GM12874 (cell line): ENCODE measurements at regions not wholly inside any gene's neighbourhood (a gene's known extent, or its start where the extent isn't known, plus 50 kb on each side); places are given as distances from the start of the nearest gene placed in this dataset.

Experiments
- TF ChIP-seq, protein P1 (sequence below): IDR thresholded peaks from 2 replicates; pipeline ENCODE4 v1.5.1; 2011; ENCODE audit warnings: low read depth, mild to moderate bottlenecking, control low read depth, low read length, moderate library complexity; ENCODE audit not compliant: insufficient read depth

DNA sequence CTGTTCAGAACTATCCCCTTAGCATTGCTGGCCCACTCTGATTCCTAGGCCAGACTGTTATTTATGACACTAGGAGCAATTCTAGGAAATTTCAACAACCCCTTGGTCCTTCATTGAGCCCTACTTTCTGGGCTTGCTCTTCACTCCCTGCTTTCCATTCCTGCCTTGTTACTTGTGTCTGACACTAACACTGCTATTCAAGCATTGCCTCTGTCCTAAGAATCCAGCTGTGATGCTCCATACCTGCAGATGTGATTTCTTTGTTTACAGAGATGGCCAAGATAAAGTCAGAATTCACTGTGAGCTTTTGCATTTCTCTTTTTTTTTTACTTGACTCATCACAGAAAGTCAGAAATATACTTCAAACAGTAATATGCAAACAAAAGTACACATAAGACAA is 377.2 kb upstream of the GOT2 start:
- TF ChIP-seq, protein P1, sequence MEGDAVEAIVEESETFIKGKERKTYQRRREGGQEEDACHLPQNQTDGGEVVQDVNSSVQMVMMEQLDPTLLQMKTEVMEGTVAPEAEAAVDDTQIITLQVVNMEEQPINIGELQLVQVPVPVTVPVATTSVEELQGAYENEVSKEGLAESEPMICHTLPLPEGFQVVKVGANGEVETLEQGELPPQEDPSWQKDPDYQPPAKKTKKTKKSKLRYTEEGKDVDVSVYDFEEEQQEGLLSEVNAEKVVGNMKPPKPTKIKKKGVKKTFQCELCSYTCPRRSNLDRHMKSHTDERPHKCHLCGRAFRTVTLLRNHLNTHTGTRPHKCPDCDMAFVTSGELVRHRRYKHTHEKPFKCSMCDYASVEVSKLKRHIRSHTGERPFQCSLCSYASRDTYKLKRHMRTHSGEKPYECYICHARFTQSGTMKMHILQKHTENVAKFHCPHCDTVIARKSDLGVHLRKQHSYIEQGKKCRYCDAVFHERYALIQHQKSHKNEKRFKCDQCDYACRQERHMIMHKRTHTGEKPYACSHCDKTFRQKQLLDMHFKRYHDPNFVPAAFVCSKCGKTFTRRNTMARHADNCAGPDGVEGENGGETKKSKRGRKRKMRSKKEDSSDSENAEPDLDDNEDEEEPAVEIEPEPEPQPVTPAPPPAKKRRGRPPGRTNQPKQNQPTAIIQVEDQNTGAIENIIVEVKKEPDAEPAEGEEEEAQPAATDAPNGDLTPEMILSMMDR: no peak

DNA sequence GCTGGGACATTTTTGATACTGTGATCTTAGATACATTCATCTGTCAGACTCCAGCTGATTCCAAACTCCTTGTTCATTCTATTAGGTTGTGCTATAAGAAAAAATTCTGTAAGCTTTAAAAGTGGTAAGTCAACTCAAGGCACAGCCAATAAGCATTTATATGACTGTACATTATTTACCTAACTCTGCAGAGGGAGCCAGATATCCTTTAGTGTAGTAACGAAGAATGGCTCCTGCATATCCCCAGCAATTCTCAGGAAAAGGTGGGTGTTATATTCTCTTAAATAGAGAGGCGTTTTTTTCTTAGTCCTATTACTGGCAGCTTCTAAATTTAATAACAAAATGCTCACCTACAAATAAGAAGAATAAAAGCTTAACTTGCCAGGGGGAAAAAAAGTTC is 374.3 kb upstream of the GOT2 start:
- TF ChIP-seq, protein P1: no peak

DNA sequence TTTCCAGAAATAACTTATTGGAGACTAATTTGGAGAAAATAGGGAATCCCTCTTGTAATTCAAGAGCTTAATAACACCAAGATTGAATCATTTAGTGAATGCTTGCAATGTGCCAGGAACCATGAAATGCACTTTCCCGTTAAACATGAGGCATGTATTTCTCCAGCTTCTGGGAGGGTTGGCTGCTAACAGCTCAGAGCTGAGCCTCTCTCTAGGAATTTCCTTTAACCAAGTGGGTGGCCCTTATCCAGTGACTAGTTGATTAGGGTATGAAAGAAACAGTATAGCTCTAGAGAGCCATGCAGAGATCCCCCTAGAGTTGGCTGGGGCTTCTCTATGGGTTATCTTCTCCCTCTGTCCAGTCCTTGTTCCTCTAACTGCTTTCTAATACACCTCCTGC is 356.4 kb upstream of the GOT2 start:
- TF ChIP-seq, protein P1: no peak

DNA sequence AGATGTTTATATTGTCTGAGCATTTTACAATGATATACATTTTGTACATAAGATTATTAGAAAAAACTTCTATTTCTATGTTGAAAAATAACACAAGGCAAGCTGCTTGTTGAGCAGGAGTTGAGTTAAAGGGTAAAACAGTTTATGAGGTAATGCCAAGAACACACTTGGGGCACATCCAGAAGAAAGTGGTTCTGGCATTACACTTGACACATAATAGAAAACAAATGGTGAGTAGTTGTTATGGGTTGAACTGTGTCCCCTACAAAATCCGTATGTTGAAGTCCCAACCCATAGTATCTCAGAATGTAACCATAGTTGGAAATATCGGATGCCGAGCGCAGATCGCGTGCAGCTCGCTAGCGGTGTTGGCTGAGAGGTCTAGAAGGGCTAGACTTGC is 354.3 kb upstream of the GOT2 start:
- TF ChIP-seq, protein P1: no peak

DNA sequence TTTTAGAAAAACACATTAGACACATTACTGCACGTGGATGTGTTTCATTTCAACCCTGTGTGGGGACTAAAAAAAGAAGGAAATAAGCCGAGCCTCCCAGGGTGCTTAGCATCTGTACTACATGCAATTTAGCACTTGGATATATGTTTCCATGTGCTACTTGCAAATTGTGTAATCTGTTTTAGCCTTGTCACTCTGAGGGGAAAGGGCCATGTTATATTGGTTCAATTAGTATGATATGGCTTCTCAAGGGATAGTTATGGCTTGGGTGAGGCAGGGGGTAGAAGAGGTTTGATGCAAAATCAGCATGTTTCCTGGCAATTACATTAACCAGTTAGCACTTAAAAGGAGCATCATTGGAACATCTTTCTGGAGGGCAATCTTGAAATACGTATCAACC is 353.5 kb upstream of the GOT2 start:
- TF ChIP-seq, protein P1: no peak

DNA sequence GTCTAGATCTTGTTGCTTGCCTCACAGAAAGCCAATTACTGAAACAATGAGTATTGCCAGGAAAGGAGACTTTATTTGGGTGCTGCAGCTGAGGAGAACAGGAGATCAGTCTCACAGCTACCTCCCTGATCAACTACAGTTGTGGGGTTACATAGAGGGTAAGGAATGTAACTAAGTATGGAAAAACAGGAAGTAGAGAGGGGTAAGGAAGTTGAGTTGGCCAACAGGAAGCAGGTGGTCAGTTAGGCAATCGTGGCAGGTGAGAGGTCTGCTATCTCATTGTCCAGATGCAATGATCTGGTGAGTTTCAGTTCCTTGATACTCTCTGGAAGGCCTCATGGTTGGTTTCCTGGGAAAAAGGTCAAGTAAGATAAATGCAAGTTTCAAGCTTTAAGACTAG is 333.1 kb upstream of the GOT2 start:
- TF ChIP-seq, protein P1: no peak

DNA sequence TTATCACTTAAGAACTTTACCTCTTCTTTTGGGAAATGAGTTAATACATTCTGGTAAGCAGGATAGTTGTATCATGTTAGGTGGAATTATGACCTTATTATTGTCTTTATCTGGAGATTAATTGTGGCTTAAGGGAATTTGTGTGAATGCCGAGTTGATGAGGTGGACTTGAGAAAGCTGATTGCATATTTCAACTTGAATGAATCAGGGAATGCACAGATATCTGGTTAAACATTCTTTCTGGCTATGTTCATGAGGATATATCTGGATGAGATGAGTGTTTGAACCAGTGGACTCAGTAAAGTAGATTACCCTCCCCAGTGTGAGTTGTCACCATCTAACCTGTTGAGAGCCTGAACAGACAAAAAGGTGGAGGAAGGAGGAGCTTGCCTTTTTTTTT is 326.1 kb upstream of the GOT2 start:
- TF ChIP-seq, protein P1: no peak

DNA sequence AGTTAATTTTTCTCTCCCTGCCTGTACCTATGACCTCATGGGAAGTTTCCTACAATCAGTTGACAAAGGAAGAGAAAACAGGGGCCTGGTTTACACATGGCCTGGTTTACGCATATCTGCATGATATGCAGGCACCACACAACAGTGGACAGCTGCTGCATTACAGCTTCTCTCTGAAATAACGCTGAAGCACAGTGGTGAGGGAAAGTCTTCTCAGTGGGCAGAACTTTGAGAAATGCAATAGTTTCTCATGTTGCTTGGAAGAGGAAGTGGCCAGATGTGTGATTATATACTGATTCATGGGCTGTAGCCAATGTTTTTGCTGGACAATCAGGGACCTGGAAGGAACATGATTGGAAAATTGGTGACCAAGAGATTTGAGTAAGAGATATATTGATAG is 324.1 kb upstream of the GOT2 start:
- TF ChIP-seq, protein P1: no peak
